Smooth muscle cell (in vitro differentiated cells): ENCODE measurements at regions not wholly inside any gene's neighbourhood (a gene's known extent, or its start where the extent isn't known, plus 50 kb on each side); places are given as distances from the start of the nearest gene placed in this dataset.

Experiments
- DNase-seq: peaks from one replicate; lab custom pipeline; 2025; ENCODE audit not compliant: unreplicated experiment; lab: John Stamatoyannopoulos, UW
- H2AFZ ChIP-seq: fragments of 200-600 bp; sonication (generic); 2 replicates; pipeline ENCODE4 v1.6.0; 2016; ENCODE audit warnings: antibody characterized with exemption, low read depth, mild to moderate bottlenecking
- H3F3A ChIP-seq: fragments of 200-600 bp; sonication (generic); 2 replicates; pipeline ENCODE4 v1.6.0; 2017; ENCODE audit warnings: antibody characterized with exemption, low read depth
- H3K27ac ChIP-seq: fragments of 200-600 bp; sonication (generic); 2 replicates; pipeline ENCODE4 v1.5.1; 2016; ENCODE audit warnings: low read depth, mild to moderate bottlenecking
- H3K27me3 ChIP-seq: fragments of 200-600 bp; sonication (generic); 2 replicates; pipeline ENCODE4 v1.6.1; 2016; ENCODE audit warnings: low read depth, mild to moderate bottlenecking
- H3K36me3 ChIP-seq: fragments of 200-600 bp; sonication (generic); 2 replicates; pipeline ENCODE4 v1.5.1; 2016; ENCODE audit warnings: low read depth
- H3K4me1 ChIP-seq: fragments of 200-600 bp; sonication (generic); 2 replicates; pipeline ENCODE4 v1.5.1; 2016; ENCODE audit warnings: low read depth
- H3K4me2 ChIP-seq: fragments of 200-600 bp; sonication (generic); 2 replicates; pipeline ENCODE4 v1.6.0; 2016; ENCODE audit warnings: mild to moderate bottlenecking
- H3K4me3 ChIP-seq: fragments of 200-600 bp; sonication (generic); 2 replicates; pipeline ENCODE4 v1.5.1; 2016; ENCODE audit warnings: mild to moderate bottlenecking
- H3K79me2 ChIP-seq: fragments of 200-600 bp; sonication (generic); 2 replicates; pipeline ENCODE4 v1.6.0; 2016; ENCODE audit warnings: low read depth, mild to moderate bottlenecking
- H3K9ac ChIP-seq: fragments of 200-600 bp; sonication (generic); 2 replicates; pipeline ENCODE4 v1.6.0; 2016; ENCODE audit warnings: low read depth
- H3K9me3 ChIP-seq: fragments of 200-600 bp; sonication (generic); replicated peaks from 2 replicates; pipeline ENCODE4 v1.5.1; 2016; ENCODE audit warnings: low read depth
- H4K20me1 ChIP-seq: fragments of 200-600 bp; sonication (generic); 2 replicates; pipeline ENCODE4 v1.6.0; 2016; ENCODE audit warnings: low read depth
- CTCF ChIP-seq: fragments of 200-600 bp; sonication (generic); IDR thresholded peaks from 2 replicates; pipeline ENCODE4 v1.5.1; 2017; ENCODE audit warnings: borderline replicate concordance, mild to moderate bottlenecking, antibody characterized with exemption; ENCODE audit not compliant: insufficient read depth, poor library complexity, severe bottlenecking
- WGBS: methylation state at CpG from one replicate; pipeline ENCODE4 v1.1.7; 2016; ENCODE audit warnings: low lambda C conversion rate; 5-methylcytosine and 5-hydroxymethylcytosine counted together

- Histone ChIP-seq H3K4me2 (no peak overlapping the region), H3K27ac (no peak overlapping the region), H3K79me2 (no peaks in the 10 kb centered on the region), H3K9ac (no peak overlapping the region), H3K4me3 (no peak overlapping the region), H2AFZ (no peak overlapping the region), H4K20me1 (no peaks in the 10 kb centered on the region), H3K9me3 (no peaks in the 10 kb centered on the region), H3K36me3 (no peaks in the 10 kb centered on the region), H3K4me1 (no peaks in the 10 kb centered on the region), H3K27me3 (no peaks in the 10 kb centered on the region), H3F3A (no peaks in the 10 kb centered on the region)
- TF ChIP-seq CTCF: no peak
- DNase-seq: no peak
These were observed 377.2 kb downstream of the MN1 start for GRCh38 chr22:27424319-27424718.

- no peak for TF ChIP-seq CTCF
- WGBS: 92% methylated on average over 10 of the region's 10 CpGs
These were observed 372.1 kb downstream of the MN1 start for GRCh38 chr22:27429476-27429875.

GRCh38 chr22:27431081-27431480 is 370.5 kb downstream of the MN1 start:
- Histone ChIP-seq H3K4me1 (peaks cover 9% of the 10 kb centered on the region), H3F3A (no peaks in the 10 kb centered on the region), H3K9ac (no peak overlapping the region), H3K79me2 (no peaks in the 10 kb centered on the region), H3K27ac (no peak overlapping the region), H3K4me2 (no peak overlapping the region), H2AFZ (no peak overlapping the region), H3K27me3 (no peaks in the 10 kb centered on the region), H3K9me3 (no peaks in the 10 kb centered on the region), H3K4me3 (no peak overlapping the region), H4K20me1 (no peaks in the 10 kb centered on the region), H3K36me3 (no peaks in the 10 kb centered on the region)
- DNase-seq: no peak
- TF ChIP-seq CTCF: no peak
- WGBS: 61% methylated on average over 7 of the region's 7 CpGs

More at GRCh38 chr22:27429476-27429875, 372.1 kb downstream of the MN1 start:
- H3K79me2 ChIP-seq: no peaks in the 10 kb centered on the region
- H3F3A ChIP-seq: no peaks in the 10 kb centered on the region
- H3K9me3 ChIP-seq: no peaks in the 10 kb centered on the region
- no peak overlapping the region for H3K4me3 ChIP-seq
- H3K27me3 ChIP-seq: no peaks in the 10 kb centered on the region
- H3K4me2 ChIP-seq: no peak overlapping the region
- H2AFZ ChIP-seq: no peak overlapping the region
- H3K36me3 ChIP-seq: no peaks in the 10 kb centered on the region
- H3K4me1 ChIP-seq: no peaks in the 10 kb centered on the region
- no peaks in the 10 kb centered on the region for H4K20me1 ChIP-seq
- DNase-seq: no peak
- H3K9ac ChIP-seq: no peak overlapping the region
- H3K27ac ChIP-seq: no peak overlapping the region

GRCh38 chr22:27431896-27432295 is 369.7 kb downstream of the MN1 start:
- Histone ChIP-seq H3K9ac (no peak overlapping the region), H3K36me3 (no peaks in the 10 kb centered on the region), H2AFZ (no peak overlapping the region), H3K4me1 (peaks cover 15% of the 10 kb centered on the region), H3K4me3 (no peak overlapping the region), H3K9me3 (no peaks in the 10 kb centered on the region), H3K27me3 (no peaks in the 10 kb centered on the region), H3K4me2 (no peak overlapping the region), H3K79me2 (no peaks in the 10 kb centered on the region), H3K27ac (no peak overlapping the region), H4K20me1 (no peaks in the 10 kb centered on the region), H3F3A (no peaks in the 10 kb centered on the region)
- TF ChIP-seq CTCF: no peak
- DNase-seq: no peak
- 94% methylated on average over 4 of the region's 4 CpGs for WGBS
